Tibial nerve (tissue), 4 donors: ENCODE measurements at regions not wholly inside any gene's neighbourhood (a gene's known extent, or its start where the extent isn't known, plus 50 kb on each side); places are given as distances from the start of the nearest gene placed in this dataset.

Experiments
- DNase-seq, 2 donors: peaks; one replicate each; pipeline ENCODE4 v3.0.0-alpha.2; 2019; ENCODE audit warnings: low spot score in 2 of 2
- H3K27ac ChIP-seq, 4 donors: fragments of 200-600 bp; sonication (generic) in 3 of 4; one replicate each; pipeline ENCODE4 v1.5.1; 2017 to 2019; ENCODE audit warnings: mild to moderate bottlenecking in 1 of 4
- H3K27me3 ChIP-seq, 2 donors: fragments of 200-600 bp; sonication (generic) in 1 of 2; one replicate each; pipeline versions ENCODE4 v1.5.1 to v1.6.0; 2017 to 2019
- H3K36me3 ChIP-seq, 3 donors: fragments of 200-600 bp; sonication (generic); one replicate each; pipeline ENCODE4 v1.5.1; 2018 to 2019
- H3K4me1 ChIP-seq, 4 donors: fragments of 200-600 bp; sonication (generic) in 3 of 4; one replicate each; pipeline ENCODE4 v1.5.1; 2017 to 2019
- H3K4me3 ChIP-seq, 4 donors: fragments of 200-600 bp; sonication (generic) in 3 of 4; one replicate each; pipeline ENCODE4 v1.5.1; 2017 to 2019; ENCODE audit warnings: mild to moderate bottlenecking in 1 of 4, moderate library complexity in 1 of 4
- H3K9me3 ChIP-seq, 4 donors: fragments of 200-600 bp; sonication (generic) in 3 of 4; one replicate each; pipeline ENCODE4 v1.5.1; 2017 to 2019
- EP300 ChIP-seq, 2 donors: sonication (generic); formaldehyde crosslinking; IDR thresholded peaks; one replicate each; pipeline ENCODE4 v1.6.1; 2017; ENCODE audit warnings: antibody characterized with exemption in 2 of 2, mild to moderate bottlenecking in 1 of 2
- POLR2A ChIP-seq, 2 donors: fragments of 450-650 bp; IDR thresholded peaks; one replicate each; pipeline ENCODE4 v1.6.1; 2017; ENCODE audit warnings: antibody characterized with exemption in 2 of 2, mild to moderate bottlenecking in 2 of 2, moderate library complexity in 2 of 2
- WGBS, 2 donors: methylation state at CpG; one replicate each; pipeline ENCODE4 v1.1.5; 2018; 5-methylcytosine and 5-hydroxymethylcytosine counted together
- TF ChIP-seq, protein P1 (sequence below), 5 experiments: fragments of 200-600 bp in 3 of 5; fragments of 450-650 bp in 2 of 5; sonication (generic) in 3 of 5; IDR thresholded peaks; one replicate each; pipeline ENCODE4 v1.5.1; 2016 to 2019; ENCODE audit warnings: antibody characterized with exemption in 5 of 5, mild to moderate bottlenecking in 3 of 5, moderate library complexity in 2 of 5

DNA sequence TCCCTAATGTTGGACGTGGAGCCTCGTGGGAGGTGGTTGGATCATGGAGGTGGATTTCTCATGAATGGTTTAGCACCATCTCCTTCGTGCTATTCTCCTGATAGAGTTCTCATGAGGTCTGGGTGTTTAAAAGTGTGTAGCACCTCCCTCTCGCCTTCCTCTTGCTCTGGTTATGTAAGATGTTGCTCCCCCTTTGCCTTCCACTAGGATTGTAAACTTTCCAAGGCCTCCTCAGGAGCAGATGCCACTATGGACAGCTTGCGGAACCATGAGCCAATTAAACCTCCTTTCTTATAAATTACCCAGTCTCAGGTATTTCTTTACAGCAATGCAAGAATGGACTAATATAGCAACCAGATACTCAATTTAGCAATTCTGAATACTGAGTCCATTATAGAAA is 82.4 kb upstream of the PELI1 start:
- H3K27ac ChIP-seq, result no peak overlapping the region
- TF ChIP-seq, protein P1, sequence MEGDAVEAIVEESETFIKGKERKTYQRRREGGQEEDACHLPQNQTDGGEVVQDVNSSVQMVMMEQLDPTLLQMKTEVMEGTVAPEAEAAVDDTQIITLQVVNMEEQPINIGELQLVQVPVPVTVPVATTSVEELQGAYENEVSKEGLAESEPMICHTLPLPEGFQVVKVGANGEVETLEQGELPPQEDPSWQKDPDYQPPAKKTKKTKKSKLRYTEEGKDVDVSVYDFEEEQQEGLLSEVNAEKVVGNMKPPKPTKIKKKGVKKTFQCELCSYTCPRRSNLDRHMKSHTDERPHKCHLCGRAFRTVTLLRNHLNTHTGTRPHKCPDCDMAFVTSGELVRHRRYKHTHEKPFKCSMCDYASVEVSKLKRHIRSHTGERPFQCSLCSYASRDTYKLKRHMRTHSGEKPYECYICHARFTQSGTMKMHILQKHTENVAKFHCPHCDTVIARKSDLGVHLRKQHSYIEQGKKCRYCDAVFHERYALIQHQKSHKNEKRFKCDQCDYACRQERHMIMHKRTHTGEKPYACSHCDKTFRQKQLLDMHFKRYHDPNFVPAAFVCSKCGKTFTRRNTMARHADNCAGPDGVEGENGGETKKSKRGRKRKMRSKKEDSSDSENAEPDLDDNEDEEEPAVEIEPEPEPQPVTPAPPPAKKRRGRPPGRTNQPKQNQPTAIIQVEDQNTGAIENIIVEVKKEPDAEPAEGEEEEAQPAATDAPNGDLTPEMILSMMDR (IDR thresholded peaks at IDR 0.05), result no peak
- no peak for TF ChIP-seq POLR2A (IDR thresholded peaks at IDR 0.05)
- TF ChIP-seq EP300 (IDR thresholded peaks at IDR 0.05), result no peak
- 89 to 95% methylated on average over 5 of the region's 5 CpGs for WGBS, 2 donors

GRCh38 chr2:64227603-64228125 is 83.4 kb upstream of the PELI1 start:
- Histone ChIP-seq H3K27ac (peak overlapping the region; percentile 71 to 87 (median 82)), H3K9me3 (no peaks in the 10 kb centered on the region), H3K4me1 (peaks cover 0 to 19% (median 6%) of the 10 kb centered on the region in 4 donors), H3K36me3 (no peaks in the 10 kb centered on the region), H3K4me3 (peak overlapping the region; percentile 31 to 61 (median 52)), H3K27me3 (no peaks in the 10 kb centered on the region)
- WGBS, 2 donors, result 11 to 17% methylated on average over 7 of the region's 7 CpGs
- TF ChIP-seq POLR2A (IDR thresholded peaks at IDR 0.05) (no peak), EP300 (IDR thresholded peaks at IDR 0.05) (no peak)
- TF ChIP-seq, protein P1 (IDR thresholded peaks at IDR 0.05), result no peak
- no peak for DNase-seq

More for the DNA sequence above, 82.4 kb upstream of the PELI1 start:
- H3K27me3 ChIP-seq, result no peaks in the 10 kb centered on the region
- no peak for DNase-seq
- no peaks in the 10 kb centered on the region for H3K36me3 ChIP-seq
- H3K4me3 ChIP-seq, result no peak overlapping the region
- H3K4me1 ChIP-seq, result peaks cover 0 to 30% (median 11%) of the 10 kb centered on the region in 4 donors
- no peaks in the 10 kb centered on the region for H3K9me3 ChIP-seq

GRCh38 chr2:64228126-64228678 is 84.0 kb upstream of the PELI1 start:
- DNase-seq, result peak; percentile 53 to 59
- 0% methylated on average over 26 of the region's 26 CpGs for WGBS, 2 donors
- Histone ChIP-seq H3K9me3 (no peaks in the 10 kb centered on the region), H3K4me3 (peak overlapping the region; percentile 31 to 61 (median 52)), H3K4me1 (peaks cover 0 to 18% (median 4%) of the 10 kb centered on the region in 4 donors), H3K36me3 (no peaks in the 10 kb centered on the region), H3K27ac (peak overlapping the region; percentile 71 to 87 (median 82)), H3K27me3 (no peaks in the 10 kb centered on the region)
- TF ChIP-seq, protein P1 (IDR thresholded peaks at IDR 0.05), result peak in 2 of 5 experiments; percentile 25 to 35
- TF ChIP-seq EP300 (IDR thresholded peaks at IDR 0.05) (peak; percentile 43 to 88), POLR2A (IDR thresholded peaks at IDR 0.05) (peak; percentile 36 to 72)

GRCh38 chr2:64228918-64229317 is 84.7 kb upstream of the PELI1 start:
- H3K9me3 ChIP-seq, result no peaks in the 10 kb centered on the region
- DNase-seq, result no peak

GRCh38 chr2:64230540-64230939 is 86.3 kb upstream of the PELI1 start:
- TF ChIP-seq POLR2A (IDR thresholded peaks at IDR 0.05) (no peak), EP300 (IDR thresholded peaks at IDR 0.05) (no peak)
- TF ChIP-seq, protein P1 (IDR thresholded peaks at IDR 0.05), result no peak
- peaks cover 0 to 21% (median 4%) of the 10 kb centered on the region in 4 donors for H3K4me1 ChIP-seq
- DNase-seq, result no peak
- H3K4me3 ChIP-seq, result no peak overlapping the region
- no peak overlapping the region for H3K27ac ChIP-seq
- no peaks in the 10 kb centered on the region for H3K27me3 ChIP-seq
- H3K36me3 ChIP-seq, result no peaks in the 10 kb centered on the region
- H3K9me3 ChIP-seq, result no peaks in the 10 kb centered on the region

More at GRCh38 chr2:64228918-64229317, 84.7 kb upstream of the PELI1 start:
- no peak for TF ChIP-seq POLR2A (IDR thresholded peaks at IDR 0.05)
- TF ChIP-seq, protein P1 (IDR thresholded peaks at IDR 0.05), result no peak
- no peak for TF ChIP-seq EP300 (IDR thresholded peaks at IDR 0.05)
- H3K4me1 ChIP-seq, result peaks cover 0 to 21% (median 4%) of the 10 kb centered on the region in 4 donors
- H3K4me3 ChIP-seq, result peak overlapping the region in 3 of 4 donors; percentile 48 to 61 (median 55)
- WGBS, 2 donors, result 73% methylated on average over 4 of the region's 4 CpGs
- H3K27ac ChIP-seq, result peak overlapping the region in 3 of 4 donors; percentile 82 to 87 (median 83)
- H3K36me3 ChIP-seq, result no peaks in the 10 kb centered on the region
- no peaks in the 10 kb centered on the region for H3K27me3 ChIP-seq
